Neuronal stem cell (in vitro differentiated cells): ENCODE measurements at regions not wholly inside any gene's neighbourhood (a gene's known extent, or its start where the extent isn't known, plus 50 kb on each side); places are given as distances from the start of the nearest gene placed in this dataset.

Source experiments
- DNase-seq: peaks from one replicate; pipeline ENCODE4 v3.0.0-alpha.2; 2013; ENCODE audit warnings: low spot score
- H2AFZ ChIP-seq: one replicate; pipeline ENCODE4 v1.6.1; 2013; ENCODE audit warnings: mild to moderate bottlenecking, low read length, inconsistent platforms
- H2AK5ac ChIP-seq: 2 replicates; pipeline ENCODE4 v1.6.1; 2013; ENCODE audit warnings: low read depth, mild to moderate bottlenecking, inconsistent platforms, low read length, moderate library complexity, mixed read lengths
- H2BK120ac ChIP-seq: 2 replicates; pipeline ENCODE4 v1.6.1; 2013; ENCODE audit warnings: low read depth, mild to moderate bottlenecking, inconsistent platforms, low read length, moderate library complexity, mixed read lengths
- H2BK12ac ChIP-seq: one replicate; pipeline ENCODE4 v1.6.1; 2013; ENCODE audit warnings: low read length, inconsistent platforms
- H2BK15ac ChIP-seq: 2 replicates; pipeline ENCODE4 v1.6.1; 2013; ENCODE audit warnings: mild to moderate bottlenecking, low read length, inconsistent platforms, mixed read lengths
- H2BK5ac ChIP-seq: one replicate; pipeline ENCODE4 v1.6.1; 2013; ENCODE audit warnings: inconsistent platforms, mild to moderate bottlenecking, low read length, moderate library complexity
- H3K14ac ChIP-seq: one replicate; pipeline ENCODE4 v1.6.1; 2013; ENCODE audit warnings: low read length, inconsistent platforms
- H3K18ac ChIP-seq: 2 replicates; pipeline ENCODE4 v1.6.1; 2013; ENCODE audit warnings: low read length, inconsistent platforms
- H3K23ac ChIP-seq: 2 replicates; pipeline ENCODE4 v1.6.1; 2013; ENCODE audit warnings: low read depth, mild to moderate bottlenecking, mixed read lengths, low read length, inconsistent platforms; ENCODE audit not compliant: poor library complexity
- H3K27ac ChIP-seq: replicated peaks from 3 replicates; pipeline ENCODE4 v1.5.1; 2013; ENCODE audit warnings: low read length, inconsistent platforms
- H3K27me3 ChIP-seq, 3 experiments: 2 replicates each; pipeline ENCODE4 v1.6.1; 2013; ENCODE audit warnings: low read length in 3 of 3, mild to moderate bottlenecking in 2 of 3, inconsistent platforms in 1 of 3, low read depth in 1 of 3, mixed read lengths in 1 of 3, moderate library complexity in 1 of 3; ENCODE audit not compliant: control insufficient read depth in 3 of 3, insufficient read depth in 3 of 3
- H3K36me3 ChIP-seq, 2 donors: replicated peaks in 1 of 2; 2 replicates each; pipeline ENCODE4 v1.6.1; 2013; ENCODE audit warnings: low read length in 2 of 2; ENCODE audit not compliant: control insufficient read depth in 2 of 2, insufficient read depth in 2 of 2
- H3K4ac ChIP-seq: 2 replicates; pipeline ENCODE4 v1.6.1; 2013; ENCODE audit warnings: inconsistent platforms, mild to moderate bottlenecking, low read length, moderate library complexity
- H3K4me1 ChIP-seq, 2 donors: 1 replicate in 1 of 2; 2 replicates in 1 of 2; pipeline ENCODE4 v1.6.1; 2013; ENCODE audit warnings: low read length in 2 of 2, low read depth in 1 of 2; ENCODE audit not compliant: control insufficient read depth in 2 of 2, insufficient read depth in 1 of 2
- H3K4me2 ChIP-seq: one replicate; pipeline ENCODE4 v1.6.1; 2013; ENCODE audit warnings: mild to moderate bottlenecking, low read length, inconsistent platforms; ENCODE audit not compliant: insufficient read depth, poor library complexity, severe bottlenecking
- H3K4me3 ChIP-seq, 2 donors: 2 replicates each; pipeline ENCODE4 v1.5.1; 2013; ENCODE audit warnings: low read length in 2 of 2, mild to moderate bottlenecking in 2 of 2, inconsistent platforms in 1 of 2, moderate library complexity in 1 of 2
- H3K79me1 ChIP-seq: one replicate; pipeline ENCODE4 v1.6.1; 2013; ENCODE audit warnings: low read depth, mild to moderate bottlenecking, inconsistent platforms, low read length, moderate library complexity
- H3K9ac ChIP-seq: one replicate; pipeline ENCODE4 v1.6.1; 2013; ENCODE audit warnings: mild to moderate bottlenecking, low read depth, low read length, inconsistent platforms; ENCODE audit not compliant: poor library complexity
- H3K9me3 ChIP-seq, 2 donors: replicated peaks in 1 of 2; 2 replicates each; pipeline versions ENCODE3 to v1.6.1; 2013; ENCODE audit warnings: low read length in 2 of 2, mild to moderate bottlenecking in 2 of 2, inconsistent platforms in 1 of 2, low read depth in 1 of 2, mixed read lengths in 1 of 2, moderate library complexity in 1 of 2; ENCODE audit not compliant: control insufficient read depth in 2 of 2, insufficient read depth in 1 of 2
- H4K8ac ChIP-seq: one replicate; pipeline ENCODE4 v1.6.1; 2013; ENCODE audit warnings: low read depth, mild to moderate bottlenecking, inconsistent platforms, low read length, moderate library complexity
- H4K91ac ChIP-seq: one replicate; pipeline ENCODE4 v1.6.1; 2013; ENCODE audit warnings: low read length, low read depth, mild to moderate bottlenecking, inconsistent platforms; ENCODE audit not compliant: poor library complexity
- WGBS, 2 donors: extraction: QIAGEN DNeasy Blood & Tissue Kit; methylation state at CpG; one replicate each; pipeline ENCODE4 v1.1.7; 2013; ENCODE audit warnings: missing lambda C conversion rate in 2 of 2, mixed read lengths in 1 of 2; ENCODE audit not compliant: insufficient read length in 2 of 2, insufficient replicate concordance in 1 of 2; ENCODE audit errors: extremely low coverage in 2 of 2; 5-methylcytosine and 5-hydroxymethylcytosine counted together

- Histone ChIP-seq H4K91ac (no peak overlapping the region), H3K18ac (no peak overlapping the region), H4K8ac (no peak overlapping the region), H3K4me3 (no peak overlapping the region), H2BK15ac (no peak overlapping the region), H3K4me1 (peaks cover 0 to 15% of the 10 kb centered on the region in 2 donors), H3K79me1 (no peaks in the 10 kb centered on the region), H3K9ac (no peak overlapping the region), H2BK120ac (no peak overlapping the region), H3K4me2 (no peak overlapping the region), H2BK12ac (no peak overlapping the region), H2AFZ (no peak overlapping the region), H3K9me3 (no peaks in the 10 kb centered on the region), H3K27me3 (no peaks in the 10 kb centered on the region), H2AK5ac (no peak overlapping the region), H2BK5ac (no peak overlapping the region), H3K36me3 (no peaks in the 10 kb centered on the region), H3K23ac (no peak overlapping the region), H3K27ac (no peak overlapping the region), H3K14ac (no peak overlapping the region), H3K4ac (no peak overlapping the region)
- no peak for DNase-seq
- no CpG with 5 or more reads among the region's 3 CpGs for WGBS, 2 donors
These were observed 378.4 kb upstream of the HNRNPA3 start for GRCh38 chr2:176834226-176834625.

- DNase-seq = no peak
- Histone ChIP-seq H2BK5ac (no peak overlapping the region), H3K14ac (no peak overlapping the region), H2BK15ac (no peak overlapping the region), H3K36me3 (no peaks in the 10 kb centered on the region), H2BK120ac (no peak overlapping the region), H3K23ac (no peak overlapping the region), H4K91ac (no peak overlapping the region), H3K27me3 (no peaks in the 10 kb centered on the region), H3K9me3 (peaks cover 0 to 1% of the 10 kb centered on the region in 2 donors), H3K4me2 (no peak overlapping the region), H2BK12ac (no peak overlapping the region), H4K8ac (no peak overlapping the region), H3K9ac (no peak overlapping the region), H3K4ac (no peak overlapping the region), H3K79me1 (no peaks in the 10 kb centered on the region), H3K27ac (no peak overlapping the region), H3K4me3 (no peak overlapping the region), H3K18ac (no peak overlapping the region), H2AFZ (no peak overlapping the region), H3K4me1 (no peaks in the 10 kb centered on the region), H2AK5ac (no peak overlapping the region)
These were observed 369.4 kb upstream of the HNRNPA3 start for GRCh38 chr2:176843208-176843607.

- H2AFZ ChIP-seq = no peak overlapping the region
- H3K36me3 ChIP-seq = no peaks in the 10 kb centered on the region
These were observed 368.1 kb upstream of the HNRNPA3 start for GRCh38 chr2:176844461-176844860.

GRCh38 chr2:176845718-176846117, 366.9 kb upstream of the HNRNPA3 start:
- DNase-seq = no peak
- no CpG with 5 or more reads among the region's 2 CpGs for WGBS, 2 donors

More at GRCh38 chr2:176844461-176844860, 368.1 kb upstream of the HNRNPA3 start:
- WGBS, 2 donors = no CpG with 5 or more reads among the region's 1 CpG
- Histone ChIP-seq H2BK5ac (no peak overlapping the region), H3K4me2 (no peak overlapping the region), H3K4ac (no peak overlapping the region), H2BK120ac (no peak overlapping the region), H3K14ac (no peak overlapping the region), H3K9me3 (peaks cover 0 to 1% of the 10 kb centered on the region in 2 donors), H2BK15ac (no peak overlapping the region), H3K27ac (no peak overlapping the region), H3K18ac (no peak overlapping the region), H3K4me3 (no peak overlapping the region), H4K8ac (no peak overlapping the region), H3K23ac (no peak overlapping the region), H3K4me1 (no peaks in the 10 kb centered on the region), H3K9ac (no peak overlapping the region), H3K27me3 (no peaks in the 10 kb centered on the region), H2AK5ac (no peak overlapping the region), H2BK12ac (no peak overlapping the region), H3K79me1 (no peaks in the 10 kb centered on the region), H4K91ac (no peak overlapping the region)
- DNase-seq = no peak

More at GRCh38 chr2:176845718-176846117, 366.9 kb upstream of the HNRNPA3 start:
- Histone ChIP-seq H2BK12ac (no peak overlapping the region), H3K9ac (no peak overlapping the region), H3K4ac (no peak overlapping the region), H4K91ac (no peak overlapping the region), H3K18ac (no peak overlapping the region), H3K27ac (no peak overlapping the region), H3K23ac (no peak overlapping the region), H2AK5ac (no peak overlapping the region), H3K27me3 (no peaks in the 10 kb centered on the region), H4K8ac (no peak overlapping the region), H3K4me2 (no peak overlapping the region), H3K79me1 (no peaks in the 10 kb centered on the region), H3K4me1 (no peaks in the 10 kb centered on the region), H3K4me3 (no peak overlapping the region), H3K14ac (no peak overlapping the region), H3K9me3 (no peaks in the 10 kb centered on the region), H2BK120ac (no peak overlapping the region), H3K36me3 (no peaks in the 10 kb centered on the region), H2AFZ (no peak overlapping the region), H2BK5ac (no peak overlapping the region), H2BK15ac (no peak overlapping the region)
